ENCODE measurements at regions not wholly inside any gene's neighbourhood (a gene's known extent, or its start where the extent isn't known, plus 50 kb on each side); places are given as distances from the start of the nearest gene placed in this dataset.

DNA sequence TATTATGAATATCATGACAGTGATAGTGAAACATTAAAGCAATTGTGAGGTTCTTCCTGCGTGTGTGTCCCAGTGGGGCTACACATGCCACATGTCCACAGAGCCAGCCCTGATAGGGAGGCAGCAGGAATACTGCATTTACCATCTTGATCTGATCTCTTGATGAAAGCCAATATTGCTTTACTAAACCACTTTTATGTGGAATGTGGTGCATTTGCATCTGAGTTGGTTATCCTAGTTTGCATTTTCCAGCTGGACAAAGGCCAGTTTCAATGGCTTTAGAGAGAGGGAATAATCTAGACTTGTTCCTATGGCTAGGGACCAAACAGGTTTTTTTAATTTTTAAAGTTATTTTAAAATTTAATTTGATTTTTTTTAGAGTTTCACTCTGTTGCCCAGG lies 216.3 kb upstream of the FERMT1 start:
- Histone ChIP-seq H3K79me1 (ENCODE audit: low read depth, low read length) (no peaks in the 10 kb centered on the region), H2AFZ (ENCODE audit: low read length) (no peak overlapping the region), H3K14ac (ENCODE audit: insufficient read length) (no peak overlapping the region), H3K4ac (replicated peaks; ENCODE audit: insufficient read length, low read depth, low read length) (no peak overlapping the region), H3K56ac (replicated peaks; ENCODE audit: insufficient read length, low read depth, low read length) (no peak overlapping the region), H2BK12ac (ENCODE audit: low read depth, low read length) (no peak overlapping the region), H3K4me1 (replicated peaks in 1 of 4; ENCODE audit: control insufficient read depth in 3 of 4, insufficient read depth in 4 of 4, low read length in 3 of 4) (no peaks in the 10 kb centered on the region), H2BK15ac (ENCODE audit: low read length) (no peak overlapping the region), H2BK20ac (ENCODE audit: low read length) (no peak overlapping the region), H4K20me1 (replicated peaks in 1 of 2; ENCODE audit: control insufficient read depth in 1 of 2, insufficient read depth in 2 of 2, low read length in 2 of 2) (no peaks in the 10 kb centered on the region), H3K9me3 (ENCODE audit: insufficient read depth in 2 of 2, low read depth in 1 of 2, low read length in 1 of 2) (no peaks in the 10 kb centered on the region), H3K23me2 (ENCODE audit: low read depth, low read length) (no peaks in the 10 kb centered on the region), H3K79me2 (ENCODE audit: control insufficient read depth in 1 of 2, insufficient read depth in 2 of 2, low read length in 2 of 2) (no peaks in the 10 kb centered on the region), H3K9ac (replicated peaks in 1 of 4; ENCODE audit: extremely low read depth in 1 of 4, low read depth in 3 of 4, low read length in 3 of 4) (no peak overlapping the region), H2BK120ac (replicated peaks; ENCODE audit: low read depth, low read length) (no peak overlapping the region), H4K91ac (replicated peaks; ENCODE audit: insufficient read length, low read length) (no peak overlapping the region), H3K4me3 (ENCODE audit: extremely low read depth in 1 of 4, insufficient read depth in 2 of 4, low read depth in 3 of 4, low read length in 4 of 4) (no peak overlapping the region), H3K18ac (ENCODE audit: extremely low read depth, low read length) (no peak overlapping the region), H3K23ac (ENCODE audit: insufficient read length) (no peak overlapping the region), H2BK5ac (ENCODE audit: low read depth, low read length) (no peak overlapping the region), H3K36me3 (ENCODE audit: control insufficient read depth in 2 of 4, insufficient read depth in 4 of 4, low read length in 3 of 4) (no peaks in the 10 kb centered on the region), H4K5ac (ENCODE audit: insufficient read length, low read depth, low read length) (no peak overlapping the region), H2AK5ac (ENCODE audit: low read depth, low read length) (no peak overlapping the region), H3K4me2 (ENCODE audit: insufficient read depth in 1 of 2, low read depth in 2 of 2, low read length in 2 of 2) (no peak overlapping the region), H3K27ac (ENCODE audit: low read depth, low read length) (no peak overlapping the region), H3K27me3 (replicated peaks in 1 of 4; ENCODE audit: control insufficient read depth in 3 of 4, extremely low read depth in 1 of 4, insufficient read depth in 3 of 4, low read length in 3 of 4) (no peaks in the 10 kb centered on the region), H4K8ac (ENCODE audit: extremely low read depth, insufficient read depth, low read length) (no peak overlapping the region)
- WGBS, 2 experiments (ENCODE audit: extremely low coverage in 1 of 2, insufficient coverage in 1 of 2, insufficient read length in 1 of 2, insufficient replicate concordance in 2 of 2, low coverage in 1 of 2, low lambda C conversion rate in 2 of 2, missing lambda C conversion rate in 1 of 2): 85% methylated on average over 1 of the region's 1 CpG; no CpG with 5 or more reads in 1 of the 2 experiments
- FAIRE-seq (no peak), DNase-seq (ENCODE audit: low read depth in 1 of 2, low spot score in 2 of 2) (no peak)
- TF ChIP-seq SRF (IDR thresholded peaks at IDR 0.05; ENCODE audit: low read depth, low read length): no peak
- no peak for TF ChIP-seq HDAC6 (IDR thresholded peaks at IDR 0.05; ENCODE audit: low read depth, low read length)
- no peak for TF ChIP-seq RBBP5 (IDR thresholded peaks at IDR 0.05; ENCODE audit: borderline replicate concordance, low read depth, low read length)
- POLR2A ChIA-PET (ENCODE audit: partially characterized antibody): no interaction called here
- CTCF ChIA-PET (ENCODE audit: partially characterized antibody): interaction anchor here (0.8 to 1.6 kb wide), 3 partner anchors 74 to 162 kb away, joined by 3 read pairs; no protein-coding TSS in a partner anchor
